Breast epithelium (tissue), 4 donors: ENCODE measurements at regions not wholly inside any gene's neighbourhood (a gene's known extent, or its start where the extent isn't known, plus 50 kb on each side); places are given as distances from the start of the nearest gene placed in this dataset.

Experiments
- DNase-seq, 2 donors: peaks; one replicate each; pipeline ENCODE4 v3.0.0-alpha.2; 2019; ENCODE audit warnings: low spot score in 2 of 2
- H3K27ac ChIP-seq, 2 donors: fragments of 200-600 bp; sonication (generic) in 1 of 2; one replicate each; pipeline ENCODE4 v1.5.1; 2016 to 2019; ENCODE audit warnings: mild to moderate bottlenecking in 1 of 2
- H3K27me3 ChIP-seq, 2 donors: fragments of 200-600 bp; sonication (generic) in 1 of 2; one replicate each; pipeline versions ENCODE4 v1.5.1 to v1.6.0; 2017 to 2019; ENCODE audit warnings: control low read depth in 1 of 2, mild to moderate bottlenecking in 1 of 2
- H3K36me3 ChIP-seq: fragments of 200-600 bp; one replicate; pipeline ENCODE4 v1.5.1; 2019
- H3K4me1 ChIP-seq, 2 donors: fragments of 200-600 bp; sonication (generic); one replicate each; pipeline ENCODE4 v1.5.1; 2016 to 2019; ENCODE audit warnings: control low read depth in 1 of 2
- H3K4me3 ChIP-seq, 3 donors: fragments of 200-600 bp; sonication (generic); 1 replicate in 2 of 3; 2 replicates in 1 of 3; pipeline ENCODE4 v1.5.1; 2016 to 2019; ENCODE audit warnings: mild to moderate bottlenecking in 3 of 3, moderate library complexity in 2 of 3
- H3K9me3 ChIP-seq, 2 donors: fragments of 200-600 bp; sonication (generic) in 1 of 2; one replicate each; pipeline ENCODE4 v1.5.1; 2016 to 2019; ENCODE audit warnings: control low read depth in 1 of 2
- CTCF ChIP-seq, 3 donors: fragments of 450-650 bp; IDR thresholded peaks; one replicate each; pipeline ENCODE4 v1.5.1; 2016 to 2017; ENCODE audit warnings: antibody characterized with exemption in 3 of 3, mild to moderate bottlenecking in 3 of 3, moderate library complexity in 3 of 3
- POLR2A ChIP-seq: fragments of 450-650 bp; IDR thresholded peaks from one replicate; pipeline ENCODE4 v1.6.1; 2016; ENCODE audit warnings: antibody characterized with exemption, mild to moderate bottlenecking, moderate library complexity
- POLR2AphosphoS5 ChIP-seq, 3 donors: sonication (generic); formaldehyde crosslinking; IDR thresholded peaks; one replicate each; pipeline ENCODE4 v1.6.1; 2017; ENCODE audit warnings: antibody characterized with exemption in 3 of 3
- intact Hi-C: fragments of 100-400 bp; cut with DNase I; formaldehyde crosslinking; loops from one replicate; pipeline ENCODE4 v1.15.1; 2023; ENCODE audit warnings: low total_unique reads

DNA sequence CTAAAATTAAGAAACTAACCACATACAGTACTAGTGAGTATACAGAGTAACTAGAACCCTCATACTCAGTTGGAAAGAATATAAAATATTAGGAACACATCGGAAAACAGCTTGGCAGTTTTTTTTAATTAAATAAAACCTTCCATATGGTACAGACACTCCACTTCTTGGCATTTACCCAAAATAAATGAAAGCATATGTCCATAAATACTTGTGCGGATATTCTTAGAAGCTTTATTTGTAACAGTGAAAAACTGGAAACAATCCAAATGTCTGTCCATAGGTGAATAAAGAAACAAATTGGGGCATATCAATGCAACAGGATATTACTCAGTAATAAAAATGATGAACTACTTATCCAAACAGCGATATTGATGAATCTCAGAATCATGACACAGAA lies 410.0 kb downstream of the HTR7 start:
- H3K27me3 ChIP-seq: no peaks in the 10 kb centered on the region
- H3K27ac ChIP-seq: no peak overlapping the region
- no peak for DNase-seq
- peaks cover 0 to 11% of the 10 kb centered on the region in 2 donors for H3K9me3 ChIP-seq
- H3K4me1 ChIP-seq: no peaks in the 10 kb centered on the region
- TF ChIP-seq POLR2A: no peak
- intact Hi-C loops: no loop called here
- H3K4me3 ChIP-seq: no peak overlapping the region
- H3K36me3 ChIP-seq: no peaks in the 10 kb centered on the region

GRCh38 chr10:90450797-90451196 lies 407.0 kb downstream of the HTR7 start:
- no peaks in the 10 kb centered on the region for H3K36me3 ChIP-seq
- TF ChIP-seq CTCF (IDR thresholded peaks at IDR 0.05) (no peak), POLR2AphosphoS5 (IDR thresholded peaks at IDR 0.05) (no peak), POLR2A (no peak)
- DNase-seq: no peak
- no peaks in the 10 kb centered on the region for H3K4me1 ChIP-seq
- H3K27me3 ChIP-seq: no peaks in the 10 kb centered on the region
- H3K4me3 ChIP-seq: no peak overlapping the region
- H3K27ac ChIP-seq: no peak overlapping the region
- intact Hi-C loops: no loop called here
- no peaks in the 10 kb centered on the region for H3K9me3 ChIP-seq

GRCh38 chr10:90451283-90451682 lies 406.6 kb downstream of the HTR7 start:
- no peak overlapping the region for H3K27ac ChIP-seq
- intact Hi-C loops: no loop called here
- H3K4me1 ChIP-seq: no peaks in the 10 kb centered on the region
- H3K4me3 ChIP-seq: no peak overlapping the region
- H3K27me3 ChIP-seq: no peaks in the 10 kb centered on the region
- H3K9me3 ChIP-seq: no peaks in the 10 kb centered on the region
- no peaks in the 10 kb centered on the region for H3K36me3 ChIP-seq
- no peak for DNase-seq
- TF ChIP-seq CTCF (IDR thresholded peaks at IDR 0.05) (no peak), POLR2AphosphoS5 (IDR thresholded peaks at IDR 0.05) (no peak), POLR2A (no peak)

DNA sequence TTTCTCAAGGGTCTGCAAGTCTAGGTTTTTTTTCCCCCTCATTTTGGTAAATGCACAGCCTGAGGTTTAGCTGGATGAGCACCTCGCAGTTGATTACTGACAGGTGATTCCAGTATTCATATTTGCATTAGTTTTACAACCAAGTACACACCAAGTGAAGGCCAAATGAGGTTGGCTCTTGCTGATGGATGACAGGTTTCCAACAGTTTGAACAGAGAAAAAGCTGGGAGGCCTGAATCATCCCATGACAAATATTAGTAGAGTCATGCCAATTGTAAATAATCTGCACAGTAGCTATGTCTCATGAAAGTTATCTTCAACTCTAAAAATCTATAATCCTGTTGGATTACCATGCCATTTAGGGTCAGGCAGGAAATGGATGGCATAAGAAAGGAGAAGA lies 399.8 kb downstream of the HTR7 start:
- DNase-seq: no peak
- H3K9me3 ChIP-seq: no peaks in the 10 kb centered on the region
- no peak overlapping the region for H3K4me3 ChIP-seq
- no peaks in the 10 kb centered on the region for H3K4me1 ChIP-seq
- TF ChIP-seq CTCF (IDR thresholded peaks at IDR 0.05) (no peak), POLR2AphosphoS5 (IDR thresholded peaks at IDR 0.05) (no peak), POLR2A (no peak)
- no peaks in the 10 kb centered on the region for H3K36me3 ChIP-seq
- intact Hi-C loops: no loop called here
- H3K27me3 ChIP-seq: no peaks in the 10 kb centered on the region
- H3K27ac ChIP-seq: no peak overlapping the region

GRCh38 chr10:90458571-90458970 lies 399.3 kb downstream of the HTR7 start:
- no peaks in the 10 kb centered on the region for H3K9me3 ChIP-seq
- no peak overlapping the region for H3K4me3 ChIP-seq
- no peak for DNase-seq
- H3K4me1 ChIP-seq: no peaks in the 10 kb centered on the region
- H3K27ac ChIP-seq: no peak overlapping the region
- H3K27me3 ChIP-seq: no peaks in the 10 kb centered on the region
- TF ChIP-seq POLR2AphosphoS5 (IDR thresholded peaks at IDR 0.05) (no peak), POLR2A (no peak), CTCF (IDR thresholded peaks at IDR 0.05) (no peak)
- no peaks in the 10 kb centered on the region for H3K36me3 ChIP-seq
- intact Hi-C loops: no loop called here
